Loucy (cell line): ENCODE measurements at regions not wholly inside any gene's neighbourhood (a gene's known extent, or its start where the extent isn't known, plus 50 kb on each side); places are given as distances from the start of the nearest gene placed in this dataset.

Source experiments
- H2AFZ ChIP-seq: fragments of 200-600 bp; sonication (generic); 2 replicates; pipeline ENCODE4 v1.6.0; 2016; ENCODE audit warnings: antibody characterized with exemption, mild to moderate bottlenecking, low read length, moderate library complexity
- H3F3A ChIP-seq: fragments of 200-600 bp; 2 replicates; pipeline ENCODE4 v1.6.0; 2016; ENCODE audit warnings: antibody characterized with exemption, low read depth, mild to moderate bottlenecking
- H3K27me3 ChIP-seq: fragments of 200-600 bp; sonication (generic); 2 replicates; pipeline ENCODE4 v1.6.1; 2014; ENCODE audit warnings: low read length, mild to moderate bottlenecking; ENCODE audit not compliant: insufficient read depth, poor library complexity, severe bottlenecking
- H3K36me3 ChIP-seq: fragments of 200-600 bp; sonication (generic); 2 replicates; pipeline ENCODE4 v1.6.1; 2016; ENCODE audit warnings: low read length; ENCODE audit not compliant: insufficient read depth
- H3K4me1 ChIP-seq: fragments of 200-600 bp; sonication (generic); 2 replicates; pipeline ENCODE4 v1.5.1; 2014; ENCODE audit warnings: low read length, mild to moderate bottlenecking; ENCODE audit not compliant: insufficient read depth, poor library complexity, severe bottlenecking
- H3K4me2 ChIP-seq: fragments of 200-600 bp; sonication (generic); 2 replicates; pipeline ENCODE4 v1.6.0; 2014; ENCODE audit warnings: antibody characterized with exemption, low read length, low read depth, mild to moderate bottlenecking; ENCODE audit not compliant: poor library complexity, severe bottlenecking
- H3K4me3 ChIP-seq: fragments of 200-600 bp; sonication (generic); 2 replicates; pipeline ENCODE4 v1.5.1; 2014; ENCODE audit warnings: low read length, mild to moderate bottlenecking, mixed read lengths; ENCODE audit not compliant: poor library complexity, severe bottlenecking
- H3K79me2 ChIP-seq: fragments of 200-600 bp; sonication (generic); 2 replicates; pipeline ENCODE4 v1.6.1; 2014; ENCODE audit warnings: low read length; ENCODE audit not compliant: insufficient read depth
- H3K9ac ChIP-seq: fragments of 200-600 bp; sonication (generic); 2 replicates; pipeline ENCODE4 v1.6.0; 2014; ENCODE audit warnings: mild to moderate bottlenecking, low read depth, low read length, moderate library complexity; ENCODE audit not compliant: poor library complexity, severe bottlenecking
- H3K9me2 ChIP-seq: fragments of 200-600 bp; sonication (generic); replicated peaks from 2 replicates; pipeline ENCODE4 v1.6.1; 2016; ENCODE audit warnings: low read depth, low read length, mixed read lengths
- H3K9me3 ChIP-seq: fragments of 200-600 bp; sonication (generic); 2 replicates; pipeline ENCODE4 v1.6.1; 2014; ENCODE audit warnings: mild to moderate bottlenecking, antibody characterized with exemption, low read length, low read depth; ENCODE audit not compliant: insufficient read depth
- H4K20me1 ChIP-seq: fragments of 200-600 bp; sonication (generic); 2 replicates; pipeline ENCODE4 v1.6.0; 2014; ENCODE audit warnings: antibody characterized with exemption, low read length, mild to moderate bottlenecking; ENCODE audit not compliant: insufficient read depth, poor library complexity, severe bottlenecking
- CTCF ChIP-seq: fragments of 200-600 bp; sonication (generic); conservative IDR thresholded peaks from 2 replicates; pipeline ENCODE4 v1.5.1; 2014; ENCODE audit warnings: mild to moderate bottlenecking, antibody characterized with exemption, low read length
- EZH2phosphoT487 ChIP-seq: fragments of 200-600 bp; IDR thresholded peaks from 2 replicates; pipeline ENCODE4 v1.6.1; 2018; ENCODE audit warnings: antibody characterized with exemption, mild to moderate bottlenecking, moderate library complexity, borderline replicate concordance

- H3K4me1 ChIP-seq = no peaks in the 10 kb centered on the region
- no peaks in the 10 kb centered on the region for H3K9me2 ChIP-seq
- no peak overlapping the region for H3K9ac ChIP-seq
- no peaks in the 10 kb centered on the region for H3F3A ChIP-seq
- no peaks in the 10 kb centered on the region for H3K79me2 ChIP-seq
- no peak for TF ChIP-seq EZH2phosphoT487
- TF ChIP-seq CTCF = no peak
- no peak overlapping the region for H3K4me3 ChIP-seq
- H3K4me2 ChIP-seq = no peak overlapping the region
- no peak overlapping the region for H2AFZ ChIP-seq
- H4K20me1 ChIP-seq = no peaks in the 10 kb centered on the region
- H3K9me3 ChIP-seq = no peaks in the 10 kb centered on the region
- H3K27me3 ChIP-seq = no peaks in the 10 kb centered on the region
- no peaks in the 10 kb centered on the region for H3K36me3 ChIP-seq
These were observed 1685.1 kb downstream of the RPA4 start for GRCh38 chrX:98568795-98569194.

- Histone ChIP-seq H3F3A (no peaks in the 10 kb centered on the region), H3K4me2 (no peak overlapping the region), H3K4me1 (no peaks in the 10 kb centered on the region), H3K9me2 (no peaks in the 10 kb centered on the region), H2AFZ (no peak overlapping the region), H3K36me3 (no peaks in the 10 kb centered on the region), H3K79me2 (no peaks in the 10 kb centered on the region), H4K20me1 (no peaks in the 10 kb centered on the region), H3K27me3 (no peaks in the 10 kb centered on the region), H3K4me3 (no peak overlapping the region), H3K9ac (no peak overlapping the region), H3K9me3 (no peaks in the 10 kb centered on the region)
- TF ChIP-seq CTCF (no peak), EZH2phosphoT487 (no peak)
These were observed 1722.2 kb downstream of the RPA4 start for GRCh38 chrX:98605941-98606340.

DNA sequence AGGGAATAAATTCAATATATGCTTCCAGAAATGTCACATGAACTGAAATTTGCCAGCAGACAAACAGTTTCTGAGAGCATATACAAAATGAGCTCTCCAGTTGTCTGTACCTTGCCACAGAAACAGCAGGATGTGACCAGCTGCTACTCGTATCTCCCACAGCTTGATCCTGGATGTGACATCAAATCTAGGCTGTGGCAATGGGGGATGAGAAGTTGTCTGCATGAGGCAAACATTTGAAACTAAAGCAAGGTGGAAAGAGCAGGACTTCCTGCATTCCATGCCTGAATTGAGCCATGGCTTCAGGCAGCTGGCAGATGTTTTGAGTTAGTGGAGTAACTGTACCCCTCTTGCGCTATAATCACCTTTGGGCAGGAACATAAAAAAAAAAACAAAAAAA is 1724.0 kb downstream of the RPA4 start:
- Histone ChIP-seq H3K4me1 (no peaks in the 10 kb centered on the region), H2AFZ (0 out of 2 replicates have a peak overlapping the region, but pooled peaks have one; percentile 36), H3K9me2 (no peaks in the 10 kb centered on the region), H3F3A (no peaks in the 10 kb centered on the region), H3K79me2 (no peaks in the 10 kb centered on the region), H3K4me3 (no peak overlapping the region), H4K20me1 (no peaks in the 10 kb centered on the region), H3K9ac (no peak overlapping the region), H3K9me3 (no peaks in the 10 kb centered on the region), H3K36me3 (no peaks in the 10 kb centered on the region), H3K27me3 (no peaks in the 10 kb centered on the region), H3K4me2 (no peak overlapping the region)
- TF ChIP-seq CTCF = no peak
- TF ChIP-seq EZH2phosphoT487 = no peak
